Medulla oblongata (tissue), 1 donor: ENCODE measurements at regions not wholly inside any gene's neighbourhood (a gene's known extent, or its start where the extent isn't known, plus 50 kb on each side); places are given as distances from the start of the nearest gene placed in this dataset.

Source experiments
- DNase-seq: peaks from one replicate; pipeline ENCODE4 v3.0.0-alpha.2; 2015; ENCODE audit errors: extremely low spot score

- DNase-seq: no peak
Measured at GRCh38 chr19:28847468-28847867, 365.5 kb downstream of the UQCRFS1 start.

DNA sequence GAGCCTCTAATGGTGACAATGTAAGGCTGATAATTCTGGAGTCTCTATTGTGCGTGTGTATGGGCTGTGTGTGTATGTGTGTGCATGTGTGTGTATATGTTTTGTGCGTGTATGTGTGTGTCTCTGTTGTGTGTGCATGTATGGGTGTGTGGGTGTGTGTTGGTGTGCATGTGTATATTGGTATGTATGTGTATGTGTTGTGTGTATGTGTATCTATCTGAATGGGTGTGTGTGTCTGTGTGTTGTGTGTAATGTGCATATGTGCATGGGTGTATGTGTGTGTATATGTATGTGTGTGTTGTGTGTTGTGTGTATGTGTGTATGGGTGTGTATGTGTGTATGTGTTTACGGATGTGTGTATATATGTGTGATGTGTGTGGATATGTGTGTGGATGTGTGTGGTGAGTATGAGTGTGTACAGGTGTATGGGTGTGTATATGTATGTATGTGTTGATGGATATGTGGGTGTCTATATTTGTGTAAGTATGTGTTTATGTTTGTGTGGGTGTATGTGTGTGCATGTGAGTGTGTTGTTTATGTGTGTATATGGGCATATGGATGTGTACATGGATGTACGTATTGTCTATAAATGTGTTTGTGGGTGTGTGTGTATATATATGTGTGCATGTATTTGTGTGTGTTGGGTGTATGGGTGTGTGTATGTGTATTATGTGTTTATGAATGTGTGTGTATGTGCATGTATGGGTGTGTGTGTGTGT is 366.7 kb downstream of the UQCRFS1 start:
- no peak for DNase-seq

- no peak for DNase-seq
Measured at GRCh38 chr19:28843761-28844492, 369.0 kb downstream of the UQCRFS1 start.

DNA sequence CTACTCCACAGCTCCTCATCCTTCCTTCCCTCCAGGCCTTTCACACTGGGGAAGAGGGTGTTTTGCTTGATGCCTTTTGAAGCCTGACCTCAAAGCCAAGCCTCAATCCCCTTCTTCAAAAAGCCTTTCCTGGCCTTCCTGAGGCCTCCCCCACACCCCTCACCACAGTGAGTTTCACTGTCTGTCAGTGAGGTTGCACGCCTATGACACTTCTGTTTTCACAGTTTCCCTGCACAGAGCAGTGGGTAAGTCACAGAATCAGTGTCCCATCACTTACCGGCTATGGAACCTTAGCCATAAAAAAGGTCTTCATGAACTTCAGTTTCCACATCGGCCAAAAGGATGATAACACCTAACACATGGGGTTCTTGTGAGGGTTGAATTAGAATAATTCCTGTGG is 371.4 kb downstream of the UQCRFS1 start:
- DNase-seq: no peak

GRCh38 chr19:28840891-28841290 is 372.1 kb downstream of the UQCRFS1 start:
- DNase-seq: no peak

GRCh38 chr19:28839455-28839854 is 373.5 kb downstream of the UQCRFS1 start:
- no peak for DNase-seq

GRCh38 chr19:28838909-28839308 is 374.0 kb downstream of the UQCRFS1 start:
- DNase-seq: no peak

- DNase-seq: no peak
Measured at GRCh38 chr19:28836421-28836820, 376.5 kb downstream of the UQCRFS1 start.

DNA sequence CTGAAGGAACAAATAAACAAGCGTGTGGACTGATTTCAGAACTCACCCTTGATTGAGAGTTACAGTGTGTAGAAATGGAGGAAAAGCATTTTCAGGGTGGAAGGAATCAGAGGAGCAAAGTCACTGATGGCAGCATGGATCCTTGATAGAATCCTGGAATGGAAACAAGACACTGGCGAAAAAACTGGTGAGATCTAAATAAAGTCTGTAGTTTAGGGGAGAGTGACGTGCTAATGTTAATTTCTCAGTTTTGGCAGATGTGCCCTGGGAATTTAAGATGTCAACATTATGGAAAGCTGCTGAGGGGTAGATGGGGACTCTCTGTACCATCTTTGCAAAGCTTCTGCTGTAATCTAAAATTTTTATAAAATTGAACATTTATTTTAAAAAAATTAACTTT is 378.0 kb downstream of the UQCRFS1 start:
- no peak for DNase-seq

- DNase-seq: no peak
Measured at GRCh38 chr19:28831462-28831861, 381.5 kb downstream of the UQCRFS1 start.

DNA sequence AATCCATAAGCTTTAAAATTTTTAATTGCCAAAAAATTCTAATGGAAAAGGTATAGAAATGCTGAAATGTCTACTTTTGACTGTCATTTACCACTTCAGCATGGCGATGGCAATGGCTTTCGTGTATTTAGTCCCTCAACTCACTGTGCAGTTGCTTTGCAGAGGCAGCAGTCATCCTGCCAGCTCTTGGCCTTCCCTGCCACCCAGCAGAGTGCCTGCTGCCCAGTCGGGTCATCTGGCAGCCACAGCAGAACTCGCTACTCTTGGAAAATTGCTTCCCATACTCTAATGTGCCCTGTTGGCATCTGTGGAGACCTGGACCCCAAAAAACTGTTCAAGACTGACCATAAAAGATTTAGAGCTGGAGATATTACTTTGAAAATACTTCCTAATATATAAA is 383.2 kb downstream of the UQCRFS1 start:
- peak; percentile 27 for DNase-seq

GRCh38 chr19:28829359-28829758 is 383.6 kb downstream of the UQCRFS1 start:
- no peak for DNase-seq

DNA sequence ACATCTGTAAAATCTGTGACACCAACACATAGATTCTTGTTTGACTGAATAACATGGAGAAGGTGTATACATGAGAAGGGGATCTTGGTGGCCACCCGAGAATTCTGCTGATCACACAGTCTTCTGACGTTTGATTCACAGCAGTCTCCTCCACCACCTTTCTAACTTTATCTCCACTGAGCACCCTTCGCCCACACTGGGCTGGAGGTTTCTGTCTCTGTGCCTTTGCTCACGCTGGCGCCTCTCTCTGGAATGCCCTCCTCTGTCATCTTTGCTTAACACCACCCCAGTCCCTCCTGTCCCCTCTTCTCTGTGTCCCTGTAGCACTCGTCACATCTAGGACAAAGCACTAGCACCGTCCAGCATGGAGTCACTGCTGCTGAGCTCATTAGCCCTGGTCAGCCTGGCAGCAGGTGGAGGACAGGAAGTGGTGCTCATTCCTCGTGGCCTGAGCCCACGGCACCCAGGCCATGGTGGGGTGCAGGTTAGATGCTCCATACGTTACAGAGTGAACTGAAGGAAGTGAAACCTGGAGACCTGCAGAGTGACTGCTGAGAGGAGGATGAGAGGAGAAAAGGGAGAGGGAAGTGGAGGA is 384.6 kb downstream of the UQCRFS1 start:
- no peak for DNase-seq

GRCh38 chr19:28827382-28827781 is 385.6 kb downstream of the UQCRFS1 start:
- no peak for DNase-seq

DNA sequence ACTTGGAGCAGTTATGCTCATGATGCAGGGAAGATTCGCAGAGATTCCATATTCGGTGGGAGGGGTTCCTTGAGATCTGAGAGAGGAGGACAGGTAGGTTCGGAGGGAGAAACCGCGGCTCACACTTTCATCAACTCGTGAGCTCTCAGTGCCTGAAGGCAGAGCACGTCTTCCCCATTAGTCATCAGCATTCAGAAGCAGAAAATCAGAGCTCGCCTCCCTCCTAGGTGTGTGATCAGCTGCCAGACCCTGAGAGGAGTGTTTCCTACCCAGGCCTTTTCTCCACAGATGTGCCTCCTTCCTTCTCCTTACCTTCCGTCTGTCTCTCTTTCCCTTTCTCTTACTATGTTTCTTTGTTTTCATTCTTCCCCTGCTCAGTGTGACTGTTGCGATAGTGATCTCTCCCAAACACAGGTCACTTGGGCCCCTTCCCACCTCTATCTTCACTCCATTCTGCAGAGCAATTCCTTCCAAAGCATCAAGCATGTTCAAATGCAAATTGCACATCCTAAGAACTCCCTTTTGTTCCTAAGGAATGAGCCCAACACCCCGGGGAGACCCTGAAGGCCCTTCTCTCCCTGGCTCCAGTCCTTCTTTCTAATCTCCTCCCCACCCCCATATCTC is 389.5 kb downstream of the UQCRFS1 start:
- DNase-seq: no peak

DNA sequence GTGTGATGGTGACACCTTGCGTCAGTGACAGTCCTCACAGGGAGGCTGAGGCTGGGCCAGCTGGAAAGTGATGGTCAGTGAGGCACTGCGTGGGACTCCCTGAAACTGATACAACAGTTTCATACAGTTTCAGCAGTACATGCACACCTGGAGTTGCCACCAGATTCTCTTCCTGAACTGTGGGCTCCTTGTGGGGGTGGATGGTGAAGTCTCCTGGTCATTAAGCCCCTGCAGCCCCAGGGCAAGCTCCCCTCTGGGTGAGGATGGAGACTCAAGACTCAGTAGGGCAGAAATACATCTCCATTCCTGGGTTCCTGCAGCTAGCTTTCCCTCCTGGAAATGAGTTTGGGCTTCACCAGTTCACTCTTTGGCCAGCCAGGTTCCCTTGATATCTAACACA is 392.7 kb downstream of the UQCRFS1 start:
- DNase-seq: no peak

GRCh38 chr19:28815257-28815656 is 397.7 kb downstream of the UQCRFS1 start:
- no peak for DNase-seq

DNA sequence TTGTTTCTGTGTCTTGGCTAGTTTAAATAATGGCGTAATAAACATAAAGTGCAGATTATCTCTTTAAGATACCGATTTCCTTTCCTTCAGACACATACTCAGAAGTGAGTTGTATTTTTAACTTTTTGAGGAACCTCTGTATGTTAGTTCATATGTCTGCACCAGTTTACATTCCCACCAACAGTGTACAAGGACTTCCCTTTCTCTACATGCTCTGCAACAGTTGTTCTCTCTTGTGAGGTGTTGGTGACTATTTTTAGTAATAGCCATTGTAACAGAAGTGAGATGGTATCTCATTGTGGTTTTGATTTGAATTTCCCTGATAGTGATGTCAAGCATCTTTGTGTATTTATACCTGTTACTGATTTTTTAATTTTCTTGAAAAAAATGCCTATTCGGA is 418.6 kb downstream of the UQCRFS1 start:
- DNase-seq: no peak

DNA sequence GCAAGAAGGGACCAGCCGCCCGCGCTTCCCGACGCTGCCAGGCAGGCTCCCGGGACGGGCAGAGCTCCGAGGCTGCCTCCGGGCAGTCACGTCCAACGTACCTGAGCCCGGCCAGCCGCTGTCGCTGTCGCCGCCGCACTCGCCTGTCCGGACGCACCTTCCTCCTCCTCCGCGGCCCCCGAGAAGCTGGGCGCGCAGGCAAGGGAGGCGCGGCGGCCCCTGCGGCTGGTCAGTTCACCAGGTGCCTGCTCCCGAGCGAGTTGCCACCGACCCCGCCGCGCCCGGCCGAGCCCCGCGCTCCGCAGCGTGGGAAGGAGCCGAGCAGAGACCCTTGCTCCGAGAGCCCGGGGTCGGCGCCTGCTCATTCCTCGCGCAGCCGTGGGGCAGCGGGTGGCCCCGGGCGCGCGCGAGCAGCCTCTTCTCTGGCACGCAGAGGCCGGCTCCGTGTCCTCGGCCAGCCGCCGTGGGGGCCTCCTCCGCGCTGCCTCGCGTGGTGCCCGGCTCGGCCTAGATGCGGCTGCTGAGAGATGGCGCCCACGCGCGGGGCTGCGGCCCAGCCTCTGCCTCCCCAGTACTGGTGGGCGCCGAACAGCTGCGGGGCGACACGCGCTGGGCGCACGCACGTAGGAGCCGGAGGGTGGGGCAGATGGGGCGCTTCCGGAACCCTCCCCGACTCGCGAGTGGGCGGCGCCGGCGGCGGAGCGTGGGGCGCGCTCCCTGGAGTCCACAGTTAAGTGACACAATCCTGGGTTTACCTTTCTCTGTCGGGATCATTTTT is 419.4 kb downstream of the UQCRFS1 start:
- no peak for DNase-seq

DNA sequence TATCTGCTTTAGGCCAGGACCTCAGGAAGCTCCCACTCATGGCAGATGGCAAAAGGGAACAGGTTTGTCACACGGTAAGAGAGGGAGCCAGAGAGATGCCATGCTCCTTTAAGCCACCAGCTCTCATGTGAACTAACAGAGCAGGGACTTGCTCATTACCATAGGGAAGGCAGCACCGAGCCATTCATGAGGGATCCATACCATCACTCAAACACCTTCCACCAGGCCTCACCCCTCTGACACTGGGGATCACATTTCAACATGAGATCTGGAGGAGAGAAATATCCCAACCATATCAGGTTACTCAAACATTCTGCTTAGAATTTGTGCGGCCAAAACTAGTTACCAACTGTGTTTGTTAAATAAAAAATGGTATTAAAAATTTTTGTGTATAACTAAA is 427.0 kb downstream of the UQCRFS1 start:
- no peak for DNase-seq

GRCh38 chr19:28764066-28764465 is 448.9 kb downstream of the UQCRFS1 start:
- no peak for DNase-seq

- no peak for DNase-seq
Measured at GRCh38 chr19:28746478-28746877, 466.5 kb downstream of the UQCRFS1 start.
